Mammary epithelial cell (primary cell): ENCODE measurements at regions not wholly inside any gene's neighbourhood (a gene's known extent, or its start where the extent isn't known, plus 50 kb on each side); places are given as distances from the start of the nearest gene placed in this dataset.

Source experiments
- CTCF ChIP-seq, 2 donors: IDR thresholded peaks in 1 of 2; conservative IDR thresholded peaks in 1 of 2; 2 replicates each; pipeline ENCODE4 v1.5.1; 2011 to 2012; ENCODE audit warnings: inconsistent platforms in 2 of 2, low read length in 2 of 2, mild to moderate bottlenecking in 2 of 2, control low read depth in 1 of 2, low read depth in 1 of 2; ENCODE audit not compliant: insufficient read depth in 1 of 2; ENCODE audit errors: extremely low read depth in 1 of 2
- EZH2 ChIP-seq: IDR thresholded peaks from 2 replicates; pipeline ENCODE4 v1.6.1; 2012; ENCODE audit warnings: low read length, inconsistent platforms, borderline replicate concordance

- TF ChIP-seq CTCF (conservative IDR thresholded peaks at IDR 0.05 in 1 of 2, IDR thresholded peaks at IDR 0.05 in 1 of 2; ENCODE audit: extremely low read depth in 1 of 2, insufficient read depth in 1 of 2, low read depth in 1 of 2, low read length in 2 of 2) (no peak), EZH2 (no peak)
These were observed 176.7 kb downstream of the GPAM start for GRCh38 chr10:112006831-112007230.
